Nephron (organoid): ENCODE measurements at regions not wholly inside any gene's neighbourhood (a gene's known extent, or its start where the extent isn't known, plus 50 kb on each side); places are given as distances from the start of the nearest gene placed in this dataset.

Experiments
- H3K27ac Mint-ChIP-seq, 3 experiments: 2 replicates each; pipeline ENCODE4 v1.8.0; 2020; ENCODE audit warnings: mixed read lengths in 3 of 3, mild to moderate bottlenecking in 2 of 3, moderate library complexity in 1 of 3
- H3K27me3 Mint-ChIP-seq: 2 replicates; pipeline ENCODE4 v1.8.0; 2021; ENCODE audit warnings: low read depth, mild to moderate bottlenecking, moderate library complexity, mixed read lengths
- H3K36me3 Mint-ChIP-seq: 2 replicates; pipeline ENCODE4 v1.8.0; 2020; ENCODE audit warnings: low read depth, mixed read lengths
- H3K4me1 Mint-ChIP-seq: 2 replicates; pipeline ENCODE4 v1.8.0; 2020; ENCODE audit warnings: mixed read lengths
- H3K4me3 Mint-ChIP-seq, 3 experiments: 2 replicates each; pipeline ENCODE4 v1.8.0; 2020; ENCODE audit warnings: mild to moderate bottlenecking in 3 of 3, mixed read lengths in 3 of 3, moderate library complexity in 2 of 3
- H3K9me3 Mint-ChIP-seq: 2 replicates; pipeline ENCODE4 v1.8.0; 2020; ENCODE audit warnings: mixed read lengths
- CTCF ChIP-seq, 3 experiments: fragments of 200-600 bp; sonication (generic); IDR thresholded peaks; one replicate each; pipeline ENCODE4 v1.5.0; 2021; ENCODE audit warnings: antibody characterized with exemption in 3 of 3; ENCODE audit not compliant: unreplicated experiment in 3 of 3

GRCh38 chr18:78123144-78123909, 856.3 kb upstream of the SALL3 start:
- no peaks in the 10 kb centered on the region for H3K36me3 Mint-ChIP-seq
- peaks cover 11% of the 10 kb centered on the region for H3K27me3 Mint-ChIP-seq
- TF ChIP-seq CTCF (IDR thresholded peaks at IDR 0.05; ENCODE audit: unreplicated experiment in 3 of 3), result no peak
- peaks cover 14% of the 10 kb centered on the region for H3K4me1 Mint-ChIP-seq
- H3K4me3 Mint-ChIP-seq, result no peak overlapping the region
- no peak overlapping the region for H3K27ac Mint-ChIP-seq
- peaks cover 10% of the 10 kb centered on the region for H3K9me3 Mint-ChIP-seq

DNA sequence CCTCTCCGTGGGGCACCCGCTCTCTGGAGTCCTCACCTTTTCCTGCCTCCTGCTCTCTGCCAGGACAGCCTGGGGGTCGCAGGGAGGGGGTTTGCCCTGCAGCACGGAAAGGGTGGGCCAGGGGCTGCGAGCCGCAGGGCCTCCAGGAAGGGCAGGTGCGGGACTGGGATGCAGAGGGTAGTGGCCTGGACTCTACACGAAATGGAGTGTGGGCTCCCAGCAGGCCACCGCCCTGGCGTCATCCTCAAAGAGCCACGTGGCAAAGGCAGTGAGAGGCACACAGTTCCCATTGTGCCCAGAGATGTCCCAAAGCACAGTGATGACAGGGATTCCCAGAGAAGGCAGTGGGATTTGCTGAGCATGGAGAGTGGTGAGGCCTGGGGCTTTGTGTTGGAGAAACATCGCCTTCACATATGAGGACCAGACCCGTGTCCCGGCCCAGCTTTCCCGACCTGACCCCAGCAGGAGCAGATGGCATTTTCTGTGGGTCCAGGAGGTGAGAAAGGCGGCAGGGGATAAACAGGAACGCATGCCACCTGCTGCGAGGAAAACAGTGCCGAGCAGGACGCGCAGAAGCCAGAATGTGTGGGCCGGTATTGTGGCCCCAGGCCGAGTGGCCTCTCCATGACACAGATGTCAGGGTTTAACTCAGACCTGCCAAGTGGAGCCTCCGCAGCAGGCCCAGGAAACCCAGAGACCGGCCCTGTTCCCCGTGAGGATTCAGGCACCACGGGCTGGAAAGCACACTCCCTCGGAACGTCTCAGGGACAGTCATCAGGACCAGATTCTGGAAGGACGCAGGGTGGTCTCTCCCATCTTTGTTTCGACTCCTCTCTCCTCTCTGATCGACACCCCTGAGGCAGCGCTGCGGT, 855.5 kb upstream of the SALL3 start:
- Mint-ChIP-seq H3K4me3 (no peak overlapping the region), H3K27me3 (peaks cover 11% of the 10 kb centered on the region), H3K36me3 (no peaks in the 10 kb centered on the region), H3K4me1 (peaks cover 14% of the 10 kb centered on the region), H3K27ac (no peak overlapping the region), H3K9me3 (peaks cover 4% of the 10 kb centered on the region)
- TF ChIP-seq CTCF (IDR thresholded peaks at IDR 0.05; ENCODE audit: unreplicated experiment in 3 of 3), result no peak

- TF ChIP-seq CTCF (IDR thresholded peaks at IDR 0.05; ENCODE audit: unreplicated experiment in 3 of 3), result no peak
- H3K4me1 Mint-ChIP-seq, result peaks cover 20% of the 10 kb centered on the region
- H3K36me3 Mint-ChIP-seq, result no peaks in the 10 kb centered on the region
- H3K4me3 Mint-ChIP-seq, result no peak overlapping the region
- H3K9me3 Mint-ChIP-seq, result no peaks in the 10 kb centered on the region
- H3K27ac Mint-ChIP-seq, result peak overlapping the region in 1 of 3 experiments; percentile 12
- H3K27me3 Mint-ChIP-seq, result peaks cover 11% of the 10 kb centered on the region
Measured at GRCh38 chr18:78125206-78125896, 854.3 kb upstream of the SALL3 start.

DNA sequence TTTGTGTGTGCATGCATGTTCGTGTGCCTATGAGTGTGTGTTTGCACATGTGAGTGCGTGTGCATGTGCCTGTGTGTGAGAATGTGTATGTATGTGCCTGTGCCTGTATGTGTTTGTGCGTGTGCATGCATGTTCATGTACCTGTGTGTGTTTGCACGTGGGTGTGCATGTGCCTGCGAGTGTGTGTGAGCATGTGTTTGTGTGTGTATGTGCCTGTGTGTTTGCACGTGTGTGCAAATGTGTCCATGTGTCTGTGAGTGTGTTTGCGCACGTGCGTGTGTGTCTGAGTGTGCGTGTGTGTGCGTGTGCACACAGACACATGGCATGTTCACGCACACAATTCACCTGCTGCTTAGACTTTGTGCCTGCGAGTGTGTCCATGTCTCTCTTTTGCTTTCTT, 853.5 kb upstream of the SALL3 start:
- TF ChIP-seq CTCF (IDR thresholded peaks at IDR 0.05; ENCODE audit: unreplicated experiment in 3 of 3), result no peak
- no peak overlapping the region for H3K4me3 Mint-ChIP-seq
- H3K4me1 Mint-ChIP-seq, result peaks cover 21% of the 10 kb centered on the region
- peaks cover 11% of the 10 kb centered on the region for H3K27me3 Mint-ChIP-seq
- H3K27ac Mint-ChIP-seq, result no peak overlapping the region
- no peaks in the 10 kb centered on the region for H3K36me3 Mint-ChIP-seq
- H3K9me3 Mint-ChIP-seq, result no peaks in the 10 kb centered on the region

DNA sequence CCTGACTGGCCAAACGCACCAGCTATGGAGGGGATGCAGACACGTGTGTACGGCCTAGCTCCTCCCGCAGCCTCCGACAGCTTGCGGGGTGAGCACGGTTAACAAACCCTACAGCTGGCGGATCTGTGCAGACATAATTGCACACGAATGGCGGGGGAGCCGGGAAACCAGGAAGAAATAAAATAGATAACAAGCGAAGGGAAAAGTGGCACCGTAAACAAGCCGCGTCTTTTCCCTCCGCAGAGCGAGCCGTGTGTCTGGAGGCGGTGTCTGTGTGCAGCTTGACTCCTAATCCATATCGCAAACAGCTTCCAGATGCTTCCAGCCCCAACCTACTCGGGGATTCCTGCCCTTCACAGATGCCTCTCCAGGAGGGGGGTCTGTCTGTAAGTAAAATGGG, 853.1 kb upstream of the SALL3 start:
- Mint-ChIP-seq H3K36me3 (no peaks in the 10 kb centered on the region), H3K4me3 (no peak overlapping the region)

More for the DNA sequence above, 853.1 kb upstream of the SALL3 start:
- Mint-ChIP-seq H3K27me3 (peaks cover 11% of the 10 kb centered on the region), H3K9me3 (no peaks in the 10 kb centered on the region), H3K4me1 (peaks cover 21% of the 10 kb centered on the region), H3K27ac (no peak overlapping the region)
- TF ChIP-seq CTCF (IDR thresholded peaks at IDR 0.05; ENCODE audit: unreplicated experiment in 3 of 3), result no peak
